ENCODE measurements at regions not wholly inside any gene's neighbourhood (a gene's known extent, or its start where the extent isn't known, plus 50 kb on each side); places are given as distances from the start of the nearest gene placed in this dataset.

GRCh38 chr2:239561446-239562001 is 160.7 kb upstream of the HDAC4 start:
- Histone ChIP-seq H3K27me3 (ENCODE audit: control insufficient read depth in 3 of 3, insufficient read depth in 3 of 3, low read length in 3 of 3) (peaks cover 0 to 5% (median 0%) of the 10 kb centered on the region in 3 donors), H3K4me1 (ENCODE audit: control insufficient read depth in 3 of 3, insufficient read depth in 2 of 3, low read depth in 1 of 3, low read length in 2 of 3) (no peaks in the 10 kb centered on the region), H3K36me3 (ENCODE audit: control insufficient read depth in 3 of 3, insufficient read depth in 2 of 3, low read depth in 1 of 3, low read length in 3 of 3) (no peaks in the 10 kb centered on the region), H3K4me3 (ENCODE audit: low read depth in 1 of 3, low read length in 3 of 3) (no peak overlapping the region), H3K9me3 (ENCODE audit: control insufficient read depth in 2 of 2, insufficient read depth in 1 of 2, low read depth in 1 of 2, low read length in 1 of 2) (no peaks in the 10 kb centered on the region), H3K27ac (ENCODE audit: low read depth in 1 of 3, low read length in 2 of 3) (no peak overlapping the region)
- WGBS, 3 donors, result 76 to 81% (median 77%) methylated on average over 17 of the region's 17 CpGs
- DNase-seq, result peak in 1 of 2 donors; percentile 6
- no peak for FAIRE-seq

GRCh38 chr2:239559417-239560261 is 158.8 kb upstream of the HDAC4 start:
- DNase-seq (no peak), FAIRE-seq (no peak)
- Histone ChIP-seq H3K4me1 (ENCODE audit: control insufficient read depth in 3 of 3, insufficient read depth in 2 of 3, low read depth in 1 of 3, low read length in 2 of 3) (no peaks in the 10 kb centered on the region), H3K36me3 (ENCODE audit: control insufficient read depth in 3 of 3, insufficient read depth in 2 of 3, low read depth in 1 of 3, low read length in 3 of 3) (no peaks in the 10 kb centered on the region), H3K27ac (ENCODE audit: low read depth in 1 of 3, low read length in 2 of 3) (no peak overlapping the region), H3K9me3 (ENCODE audit: control insufficient read depth in 2 of 2, insufficient read depth in 1 of 2, low read depth in 1 of 2, low read length in 1 of 2) (no peaks in the 10 kb centered on the region), H3K4me3 (ENCODE audit: low read depth in 1 of 3, low read length in 3 of 3) (no peak overlapping the region), H3K27me3 (ENCODE audit: control insufficient read depth in 3 of 3, insufficient read depth in 3 of 3, low read length in 3 of 3) (no peaks in the 10 kb centered on the region)
- 94 to 96% (median 95%) methylated on average over 27 to 28 of the region's 28 CpGs for WGBS, 3 donors

DNA sequence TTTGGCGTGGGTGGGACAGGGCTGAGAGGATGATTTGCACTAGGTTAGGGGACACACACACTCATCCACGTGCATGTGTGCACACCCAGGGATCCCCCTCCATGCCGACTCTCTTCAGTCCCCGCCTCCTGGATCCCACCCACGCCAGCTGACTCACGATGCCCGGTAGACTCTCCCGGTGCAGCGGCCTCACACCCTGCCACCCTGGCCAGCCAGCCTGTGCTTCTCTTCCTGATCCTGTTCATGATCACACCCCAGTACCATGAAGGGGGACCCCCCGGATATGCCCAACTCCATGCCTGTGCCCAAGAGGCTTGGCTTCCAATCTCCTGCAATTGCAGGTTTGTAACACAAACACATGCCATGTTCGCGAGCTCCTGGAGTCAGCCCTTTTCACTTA is 157.8 kb upstream of the HDAC4 start:
- no peak overlapping the region for H3K27ac ChIP-seq (ENCODE audit: low read depth in 1 of 3, low read length in 2 of 3)
- no peak overlapping the region for H3K4me3 ChIP-seq (ENCODE audit: low read depth in 1 of 3, low read length in 3 of 3)
- no peaks in the 10 kb centered on the region for H3K36me3 ChIP-seq (ENCODE audit: control insufficient read depth in 3 of 3, insufficient read depth in 2 of 3, low read depth in 1 of 3, low read length in 3 of 3)
- no peak for FAIRE-seq
- H3K4me1 ChIP-seq (ENCODE audit: control insufficient read depth in 3 of 3, insufficient read depth in 2 of 3, low read depth in 1 of 3, low read length in 2 of 3), result no peaks in the 10 kb centered on the region
- WGBS, 3 donors, result 69 to 86% (median 84%) methylated on average over 12 of the region's 12 CpGs
- H3K9me3 ChIP-seq (ENCODE audit: control insufficient read depth in 2 of 2, insufficient read depth in 1 of 2, low read depth in 1 of 2, low read length in 1 of 2), result no peaks in the 10 kb centered on the region
- DNase-seq, result no peak
- H3K27me3 ChIP-seq (ENCODE audit: control insufficient read depth in 3 of 3, insufficient read depth in 3 of 3, low read length in 3 of 3), result no peaks in the 10 kb centered on the region

DNA sequence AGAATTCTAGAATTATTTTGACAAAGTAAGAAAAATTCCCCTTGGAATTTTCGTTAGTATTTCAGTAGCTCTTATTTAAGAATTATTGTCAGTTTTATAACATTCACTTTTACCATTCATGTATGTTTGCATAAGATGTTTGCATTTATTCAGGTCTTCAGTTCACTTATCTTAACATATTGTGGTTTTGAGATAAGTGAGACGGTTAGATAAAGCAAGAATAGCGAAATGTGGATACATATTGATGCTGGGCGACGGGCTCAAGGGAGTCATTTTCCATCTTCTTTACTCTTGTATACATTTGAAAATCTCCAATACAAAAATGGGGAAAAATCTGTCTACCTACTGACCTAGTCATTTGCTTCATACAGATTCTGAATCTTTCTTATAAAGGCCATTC is 156.7 kb upstream of the HDAC4 start:
- FAIRE-seq, result no peak
- Histone ChIP-seq H3K27me3 (ENCODE audit: control insufficient read depth in 3 of 3, insufficient read depth in 3 of 3, low read length in 3 of 3) (no peaks in the 10 kb centered on the region), H3K9me3 (ENCODE audit: control insufficient read depth in 2 of 2, insufficient read depth in 1 of 2, low read depth in 1 of 2, low read length in 1 of 2) (no peaks in the 10 kb centered on the region), H3K27ac (ENCODE audit: low read depth in 1 of 3, low read length in 2 of 3) (no peak overlapping the region), H3K36me3 (ENCODE audit: control insufficient read depth in 3 of 3, insufficient read depth in 2 of 3, low read depth in 1 of 3, low read length in 3 of 3) (no peaks in the 10 kb centered on the region), H3K4me1 (ENCODE audit: control insufficient read depth in 3 of 3, insufficient read depth in 2 of 3, low read depth in 1 of 3, low read length in 2 of 3) (no peaks in the 10 kb centered on the region), H3K4me3 (ENCODE audit: low read depth in 1 of 3, low read length in 3 of 3) (no peak overlapping the region)
- 10 to 54% (median 19%) methylated on average over 5 of the region's 5 CpGs for WGBS, 3 donors
- DNase-seq, result no peak

GRCh38 chr2:239555571-239555905 is 154.7 kb upstream of the HDAC4 start:
- Histone ChIP-seq H3K4me1 (ENCODE audit: control insufficient read depth in 3 of 3, insufficient read depth in 2 of 3, low read depth in 1 of 3, low read length in 2 of 3) (no peaks in the 10 kb centered on the region), H3K4me3 (ENCODE audit: low read depth in 1 of 3, low read length in 3 of 3) (no peak overlapping the region), H3K9me3 (ENCODE audit: control insufficient read depth in 2 of 2, insufficient read depth in 1 of 2, low read depth in 1 of 2, low read length in 1 of 2) (no peaks in the 10 kb centered on the region), H3K27me3 (ENCODE audit: control insufficient read depth in 3 of 3, insufficient read depth in 3 of 3, low read length in 3 of 3) (peaks cover 0 to 2% (median 0%) of the 10 kb centered on the region in 3 donors), H3K27ac (ENCODE audit: low read depth in 1 of 3, low read length in 2 of 3) (no peak overlapping the region), H3K36me3 (ENCODE audit: control insufficient read depth in 3 of 3, insufficient read depth in 2 of 3, low read depth in 1 of 3, low read length in 3 of 3) (no peaks in the 10 kb centered on the region)
- WGBS, 3 donors, result 63 to 71% (median 63%) methylated on average over 6 of the region's 6 CpGs
- no peak for FAIRE-seq
- no peak for DNase-seq

- no peak overlapping the region for H3K27ac ChIP-seq (ENCODE audit: low read depth in 1 of 3, low read length in 2 of 3)
- no peak for DNase-seq
- no peaks in the 10 kb centered on the region for H3K4me1 ChIP-seq (ENCODE audit: control insufficient read depth in 3 of 3, insufficient read depth in 2 of 3, low read depth in 1 of 3, low read length in 2 of 3)
- FAIRE-seq, result no peak
- H3K36me3 ChIP-seq (ENCODE audit: control insufficient read depth in 3 of 3, insufficient read depth in 2 of 3, low read depth in 1 of 3, low read length in 3 of 3), result no peaks in the 10 kb centered on the region
- no peak overlapping the region for H3K4me3 ChIP-seq (ENCODE audit: low read depth in 1 of 3, low read length in 3 of 3)
- peaks cover 0 to 2% (median 0%) of the 10 kb centered on the region in 3 donors for H3K27me3 ChIP-seq (ENCODE audit: control insufficient read depth in 3 of 3, insufficient read depth in 3 of 3, low read length in 3 of 3)
- 55 to 63% (median 62%) methylated on average over 8 of the region's 8 CpGs for WGBS, 3 donors
- no peaks in the 10 kb centered on the region for H3K9me3 ChIP-seq (ENCODE audit: control insufficient read depth in 2 of 2, insufficient read depth in 1 of 2, low read depth in 1 of 2, low read length in 1 of 2)
Observed at GRCh38 chr2:239554766-239555570, 154.1 kb upstream of the HDAC4 start.

DNA sequence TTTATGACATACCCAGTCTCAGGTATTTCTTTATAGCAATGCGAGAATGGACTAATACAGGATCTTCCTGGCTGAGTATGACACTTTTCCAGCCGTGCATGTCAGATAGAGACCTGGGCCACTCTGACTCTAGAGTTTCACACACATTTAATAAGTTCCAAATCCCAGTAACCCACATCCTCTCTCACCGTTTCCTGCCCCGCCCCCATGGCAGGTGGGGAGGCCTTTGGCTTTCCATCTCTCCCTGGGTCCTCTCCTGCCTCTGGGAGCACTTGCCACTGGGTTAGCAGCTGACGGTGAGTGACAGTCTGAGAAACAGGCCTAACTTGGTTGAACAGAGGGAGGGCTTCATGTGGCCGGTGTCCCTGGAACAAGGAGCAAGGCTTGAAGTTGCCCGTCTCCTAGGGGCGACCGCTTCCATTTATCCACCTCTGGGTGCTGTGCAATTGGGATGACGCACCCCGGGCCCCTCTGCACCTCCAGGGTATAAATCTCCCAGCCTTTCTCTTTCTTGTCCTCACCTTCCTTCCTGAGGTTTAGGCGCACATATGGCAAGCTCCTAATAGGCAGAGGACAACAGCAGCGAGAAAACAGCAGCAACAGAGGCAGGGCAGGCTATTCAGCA is 152.7 kb upstream of the HDAC4 start:
- Histone ChIP-seq H3K36me3 (ENCODE audit: control insufficient read depth in 3 of 3, insufficient read depth in 2 of 3, low read depth in 1 of 3, low read length in 3 of 3) (no peaks in the 10 kb centered on the region), H3K4me3 (ENCODE audit: low read depth in 1 of 3, low read length in 3 of 3) (no peak overlapping the region), H3K4me1 (ENCODE audit: control insufficient read depth in 3 of 3, insufficient read depth in 2 of 3, low read depth in 1 of 3, low read length in 2 of 3) (no peaks in the 10 kb centered on the region), H3K9me3 (ENCODE audit: control insufficient read depth in 2 of 2, insufficient read depth in 1 of 2, low read depth in 1 of 2, low read length in 1 of 2) (no peaks in the 10 kb centered on the region), H3K27ac (ENCODE audit: low read depth in 1 of 3, low read length in 2 of 3) (no peak overlapping the region), H3K27me3 (ENCODE audit: control insufficient read depth in 3 of 3, insufficient read depth in 3 of 3, low read length in 3 of 3) (peaks cover 0 to 2% (median 0%) of the 10 kb centered on the region in 3 donors)
- DNase-seq (no peak), FAIRE-seq (no peak)
- WGBS, 3 donors, result 77 to 82% (median 78%) methylated on average over 13 of the region's 13 CpGs

GRCh38 chr2:239552213-239552926 is 151.6 kb upstream of the HDAC4 start:
- no peak overlapping the region for H3K4me3 ChIP-seq (ENCODE audit: low read depth in 1 of 3, low read length in 3 of 3)
- H3K9me3 ChIP-seq (ENCODE audit: control insufficient read depth in 2 of 2, insufficient read depth in 1 of 2, low read depth in 1 of 2, low read length in 1 of 2), result no peaks in the 10 kb centered on the region
- no peak for DNase-seq
- peaks cover 0 to 2% (median 0%) of the 10 kb centered on the region in 3 donors for H3K27me3 ChIP-seq (ENCODE audit: control insufficient read depth in 3 of 3, insufficient read depth in 3 of 3, low read length in 3 of 3)
- no peaks in the 10 kb centered on the region for H3K4me1 ChIP-seq (ENCODE audit: control insufficient read depth in 3 of 3, insufficient read depth in 2 of 3, low read depth in 1 of 3, low read length in 2 of 3)
- H3K36me3 ChIP-seq (ENCODE audit: control insufficient read depth in 3 of 3, insufficient read depth in 2 of 3, low read depth in 1 of 3, low read length in 3 of 3), result no peaks in the 10 kb centered on the region
- H3K27ac ChIP-seq (ENCODE audit: low read depth in 1 of 3, low read length in 2 of 3), result no peak overlapping the region
- no peak for FAIRE-seq
- 78 to 81% (median 79%) methylated on average over 16 of the region's 16 CpGs for WGBS, 3 donors

Data from small intestine (tissue), 7 donors.